ENCODE measurements at regions not wholly inside any gene's neighbourhood (a gene's known extent, or its start where the extent isn't known, plus 50 kb on each side); places are given as distances from the start of the nearest gene placed in this dataset.
"Not testable (repeated sequence)": the region's sequence is repeated elsewhere in the genome, so short reads cannot be mapped to it uniquely, and the experiment has no call there.

GRCh38 chr9:87393706-87394230 lies 103.9 kb upstream of the DAPK1 start:
- no peaks in the 10 kb centered on the region for H3K36me3 ChIP-seq (ENCODE audit: insufficient read depth, low read depth, low read length)
- peaks cover 30% of the 10 kb centered on the region for H3K4me1 ChIP-seq (ENCODE audit: insufficient read depth, low read length)
- H3K4me3 ChIP-seq (ENCODE audit: low read length) = no peak overlapping the region
- H3K27ac ChIP-seq (ENCODE audit: low read length) = no peak overlapping the region
- H3K9me3 ChIP-seq (ENCODE audit: insufficient read depth, low read depth, low read length) = no peaks in the 10 kb centered on the region
- no peak overlapping the region; the same call in 1 of the 2 replicates for H3K9ac ChIP-seq (ENCODE audit: low read depth, low read length)
- no peaks in the 10 kb centered on the region for H3K27me3 ChIP-seq (ENCODE audit: insufficient read depth, low read length)

- Histone ChIP-seq H3K27ac (ENCODE audit: low read length) (no peak overlapping the region), H3K27me3 (ENCODE audit: insufficient read depth, low read length) (no peaks in the 10 kb centered on the region), H3K9ac (ENCODE audit: low read depth, low read length) (no peak overlapping the region; the same call in 1 of the 2 replicates), H3K36me3 (ENCODE audit: insufficient read depth, low read depth, low read length) (no peaks in the 10 kb centered on the region), H3K4me1 (ENCODE audit: insufficient read depth, low read length) (peaks cover 28% of the 10 kb centered on the region), H3K9me3 (ENCODE audit: insufficient read depth, low read depth, low read length) (no peaks in the 10 kb centered on the region), H3K4me3 (ENCODE audit: low read length) (no peak overlapping the region)
Observed at GRCh38 chr9:87395804-87396479, 101.7 kb upstream of the DAPK1 start.

- no peaks in the 10 kb centered on the region for H3K36me3 ChIP-seq (ENCODE audit: insufficient read depth, low read depth, low read length)
- H3K4me3 ChIP-seq (ENCODE audit: low read length) = no peak overlapping the region
- H3K4me1 ChIP-seq (ENCODE audit: insufficient read depth, low read length) = peaks cover 42% of the 10 kb centered on the region
- no peak overlapping the region for H3K27ac ChIP-seq (ENCODE audit: low read length)
- no peak overlapping the region for H3K9ac ChIP-seq (ENCODE audit: low read depth, low read length)
- no peaks in the 10 kb centered on the region for H3K27me3 ChIP-seq (ENCODE audit: insufficient read depth, low read length)
- no peaks in the 10 kb centered on the region for H3K9me3 ChIP-seq (ENCODE audit: insufficient read depth, low read depth, low read length)
Observed at GRCh38 chr9:87401681-87402080, 96.0 kb upstream of the DAPK1 start.

GRCh38 chr9:87402537-87402936 lies 95.1 kb upstream of the DAPK1 start:
- Histone ChIP-seq H3K9ac (ENCODE audit: low read depth, low read length) (no peak overlapping the region), H3K4me3 (ENCODE audit: low read length) (no peak overlapping the region), H3K4me1 (ENCODE audit: insufficient read depth, low read length) (peaks cover 43% of the 10 kb centered on the region), H3K36me3 (ENCODE audit: insufficient read depth, low read depth, low read length) (no peaks in the 10 kb centered on the region), H3K9me3 (ENCODE audit: insufficient read depth, low read depth, low read length) (no peaks in the 10 kb centered on the region), H3K27me3 (ENCODE audit: insufficient read depth, low read length) (no peaks in the 10 kb centered on the region), H3K27ac (ENCODE audit: low read length) (no peak overlapping the region)

GRCh38 chr9:87405677-87406542 lies 91.8 kb upstream of the DAPK1 start:
- Histone ChIP-seq H3K36me3 (ENCODE audit: insufficient read depth, low read depth, low read length) (no peaks in the 10 kb centered on the region), H3K4me1 (ENCODE audit: insufficient read depth, low read length) (peaks cover 48% of the 10 kb centered on the region), H3K27ac (ENCODE audit: low read length) (peak overlapping the region; percentile 67), H3K9ac (ENCODE audit: low read depth, low read length) (peak overlapping the region; percentile 44; the same call in 1 of the 2 replicates), H3K4me3 (ENCODE audit: low read length) (peak overlapping the region; percentile 22), H3K9me3 (ENCODE audit: insufficient read depth, low read depth, low read length) (no peaks in the 10 kb centered on the region), H3K27me3 (ENCODE audit: insufficient read depth, low read length) (no peaks in the 10 kb centered on the region)

GRCh38 chr9:87406543-87407166 lies 91.0 kb upstream of the DAPK1 start:
- Histone ChIP-seq H3K4me3 (ENCODE audit: low read length) (peak overlapping the region; percentile 22), H3K9ac (ENCODE audit: low read depth, low read length) (peak overlapping the region; percentile 44; the same call in 1 of the 2 replicates), H3K27ac (ENCODE audit: low read length) (peak overlapping the region; percentile 67), H3K36me3 (ENCODE audit: insufficient read depth, low read depth, low read length) (no peaks in the 10 kb centered on the region), H3K9me3 (ENCODE audit: insufficient read depth, low read depth, low read length) (no peaks in the 10 kb centered on the region), H3K27me3 (ENCODE audit: insufficient read depth, low read length) (no peaks in the 10 kb centered on the region), H3K4me1 (ENCODE audit: insufficient read depth, low read length) (peaks cover 46% of the 10 kb centered on the region)

- peak overlapping the region; percentile 2; the same call in 1 of the 2 replicates for H3K9ac ChIP-seq (ENCODE audit: low read depth, low read length)
- H3K27me3 ChIP-seq (ENCODE audit: insufficient read depth, low read length); H3K9me3 ChIP-seq (ENCODE audit: insufficient read depth, low read depth, low read length); H3K36me3 ChIP-seq (ENCODE audit: insufficient read depth, low read depth, low read length); H3K27ac ChIP-seq (ENCODE audit: low read length): not testable (repeated sequence)
- peak overlapping the region; percentile 48 for H3K4me3 ChIP-seq (ENCODE audit: low read length)
- peaks cover 28% of the 10 kb centered on the region; the same call in 1 of the 2 replicates for H3K4me1 ChIP-seq (ENCODE audit: insufficient read depth, low read length)
Observed at GRCh38 chr9:87410047-87411005, 87.3 kb upstream of the DAPK1 start.

- H3K4me1 ChIP-seq (ENCODE audit: insufficient read depth, low read length) = peaks cover 14% of the 10 kb centered on the region; the same call in 1 of the 2 replicates
- no peak overlapping the region for H3K4me3 ChIP-seq (ENCODE audit: low read length)
- H3K9me3 ChIP-seq (ENCODE audit: insufficient read depth, low read depth, low read length) = peaks cover 14% of the 10 kb centered on the region
- H3K9ac ChIP-seq (ENCODE audit: low read depth, low read length) = no peak overlapping the region
- H3K27me3 ChIP-seq (ENCODE audit: insufficient read depth, low read length) = no peaks in the 10 kb centered on the region
- H3K36me3 ChIP-seq (ENCODE audit: insufficient read depth, low read depth, low read length) = peaks cover 35% of the 10 kb centered on the region
- no peak overlapping the region for H3K27ac ChIP-seq (ENCODE audit: low read length)
Observed at GRCh38 chr9:87420884-87421283, 76.8 kb upstream of the DAPK1 start.

- Histone ChIP-seq H3K27ac (ENCODE audit: low read length) (no peak overlapping the region), H3K36me3 (ENCODE audit: insufficient read depth, low read depth, low read length) (peaks cover 32% of the 10 kb centered on the region), H3K4me3 (ENCODE audit: low read length) (no peak overlapping the region), H3K4me1 (ENCODE audit: insufficient read depth, low read length) (peaks cover 10% of the 10 kb centered on the region; the same call in 1 of the 2 replicates), H3K9ac (ENCODE audit: low read depth, low read length) (no peak overlapping the region), H3K9me3 (ENCODE audit: insufficient read depth, low read depth, low read length) (peaks cover 14% of the 10 kb centered on the region), H3K27me3 (ENCODE audit: insufficient read depth, low read length) (no peaks in the 10 kb centered on the region)
Observed at GRCh38 chr9:87421734-87422133, 75.9 kb upstream of the DAPK1 start.

- Histone ChIP-seq H3K36me3 (ENCODE audit: insufficient read depth, low read depth, low read length) (peaks cover 21% of the 10 kb centered on the region), H3K4me3 (ENCODE audit: low read length) (no peak overlapping the region), H3K9ac (ENCODE audit: low read depth, low read length) (no peak overlapping the region), H3K4me1 (ENCODE audit: insufficient read depth, low read length) (no peaks in the 10 kb centered on the region), H3K27ac (ENCODE audit: low read length) (no peak overlapping the region), H3K9me3 (ENCODE audit: insufficient read depth, low read depth, low read length) (peaks cover 14% of the 10 kb centered on the region), H3K27me3 (ENCODE audit: insufficient read depth, low read length) (no peaks in the 10 kb centered on the region)
Observed at GRCh38 chr9:87422999-87423398, 74.7 kb upstream of the DAPK1 start.

GRCh38 chr9:87423885-87424284 lies 73.8 kb upstream of the DAPK1 start:
- H3K27ac ChIP-seq (ENCODE audit: low read length) = not testable (repeated sequence)

More at GRCh38 chr9:87423885-87424284, 73.8 kb upstream of the DAPK1 start:
- H3K9ac ChIP-seq (ENCODE audit: low read depth, low read length); H3K4me1 ChIP-seq (ENCODE audit: insufficient read depth, low read length); H3K4me3 ChIP-seq (ENCODE audit: low read length); H3K27me3 ChIP-seq (ENCODE audit: insufficient read depth, low read length): not testable (repeated sequence)
- H3K36me3 ChIP-seq (ENCODE audit: insufficient read depth, low read depth, low read length) = peaks cover 14% of the 10 kb centered on the region
- peaks cover 14% of the 10 kb centered on the region for H3K9me3 ChIP-seq (ENCODE audit: insufficient read depth, low read depth, low read length)

Measured in iPS-20b (cell line).